ENCODE measurements at regions not wholly inside any gene's neighbourhood (a gene's known extent, or its start where the extent isn't known, plus 50 kb on each side); places are given as distances from the start of the nearest gene placed in this dataset.

DNA sequence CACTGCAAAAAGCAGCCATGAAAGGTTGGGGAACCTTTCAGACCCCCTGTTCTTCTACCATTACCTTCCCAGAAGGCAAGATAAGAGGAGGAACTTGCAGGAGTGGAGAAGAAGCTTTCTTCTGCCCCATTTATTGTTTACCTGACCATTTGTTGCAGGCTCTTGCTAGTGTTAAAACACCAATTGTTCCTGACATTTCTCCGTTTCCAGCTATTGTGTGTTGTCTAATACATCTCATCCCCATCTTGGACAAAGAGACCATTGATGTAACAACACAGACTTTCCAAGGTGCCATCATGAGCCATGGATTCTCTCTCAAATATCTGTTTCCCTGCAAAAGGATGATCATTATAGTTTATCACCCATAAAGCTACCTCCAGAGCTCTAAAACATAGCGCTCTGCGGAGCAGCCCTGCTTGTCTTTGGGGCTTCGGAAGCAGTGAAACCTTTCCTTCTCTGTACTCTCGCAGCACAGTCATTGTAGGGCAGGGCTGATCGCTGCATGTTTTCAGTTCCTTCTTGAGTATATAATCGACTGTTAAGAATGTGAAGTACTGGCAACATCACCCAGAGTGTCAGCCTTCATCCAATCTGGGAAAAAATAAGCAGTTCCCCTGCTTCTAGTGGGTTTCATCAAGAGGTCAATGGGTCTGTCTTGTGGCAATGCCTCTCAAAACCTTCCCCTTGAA, 680.0 kb downstream of the SEMA5A start:
- Histone ChIP-seq H2BK120ac (replicated peaks; ENCODE audit: low read depth, low read length) (no peak overlapping the region), H2BK5ac (ENCODE audit: low read depth, low read length) (no peak overlapping the region), H3K79me2 (ENCODE audit: control insufficient read depth in 1 of 2, insufficient read depth in 2 of 2, low read length in 2 of 2) (no peaks in the 10 kb centered on the region), H3K27me3 (replicated peaks in 1 of 4; ENCODE audit: control insufficient read depth in 3 of 4, extremely low read depth in 1 of 4, insufficient read depth in 3 of 4, low read length in 3 of 4) (no peaks in the 10 kb centered on the region), H2AFZ (ENCODE audit: low read length) (peak overlapping the region; percentile 58), H2BK20ac (ENCODE audit: low read length) (no peak overlapping the region), H4K20me1 (replicated peaks in 1 of 2; ENCODE audit: control insufficient read depth in 1 of 2, insufficient read depth in 2 of 2, low read length in 2 of 2) (no peaks in the 10 kb centered on the region), H3K4me2 (ENCODE audit: insufficient read depth in 1 of 2, low read depth in 2 of 2, low read length in 2 of 2) (no peak overlapping the region), H3K23ac (ENCODE audit: insufficient read length) (no peak overlapping the region), H3K9me3 (ENCODE audit: insufficient read depth in 2 of 2, low read depth in 1 of 2, low read length in 1 of 2) (no peaks in the 10 kb centered on the region), H4K91ac (replicated peaks; ENCODE audit: insufficient read length, low read length) (no peak overlapping the region), H3K18ac (ENCODE audit: extremely low read depth, low read length) (no peak overlapping the region), H4K5ac (ENCODE audit: insufficient read length, low read depth, low read length) (no peak overlapping the region), H3K79me1 (ENCODE audit: low read depth, low read length) (no peaks in the 10 kb centered on the region), H3K56ac (replicated peaks; ENCODE audit: insufficient read length, low read depth, low read length) (no peak overlapping the region), H3K23me2 (ENCODE audit: low read depth, low read length) (no peaks in the 10 kb centered on the region), H3K4ac (replicated peaks; ENCODE audit: insufficient read length, low read depth, low read length) (no peak overlapping the region), H2BK15ac (ENCODE audit: low read length) (no peak overlapping the region), H3K4me1 (replicated peaks in 1 of 4; ENCODE audit: control insufficient read depth in 3 of 4, insufficient read depth in 4 of 4, low read length in 3 of 4) (peaks cover 0 to 9% (median 2%) of the 10 kb centered on the region in 4 experiments; a peak in 4 of 7 replicates), H4K8ac (ENCODE audit: extremely low read depth, insufficient read depth, low read length) (no peak overlapping the region), H2AK5ac (ENCODE audit: low read depth, low read length) (no peak overlapping the region), H3K36me3 (ENCODE audit: control insufficient read depth in 2 of 4, insufficient read depth in 4 of 4, low read length in 3 of 4) (no peaks in the 10 kb centered on the region), H3K14ac (ENCODE audit: insufficient read length) (no peak overlapping the region), H3K27ac (ENCODE audit: low read depth, low read length) (no peak overlapping the region), H3K4me3 (ENCODE audit: extremely low read depth in 1 of 4, insufficient read depth in 2 of 4, low read depth in 3 of 4, low read length in 4 of 4) (no peak overlapping the region), H2BK12ac (ENCODE audit: low read depth, low read length) (no peak overlapping the region), H3K9ac (replicated peaks in 1 of 4; ENCODE audit: extremely low read depth in 1 of 4, low read depth in 3 of 4, low read length in 3 of 4) (no peak overlapping the region)
- ChIA-PET CTCF (ENCODE audit: partially characterized antibody) (interaction anchor here (0.6 to 1.5 kb wide), 8 partner anchors 15 to 342 kb away, joined by 3 to 5 read pairs (median 3); no protein-coding TSS in a partner anchor), POLR2A (ENCODE audit: partially characterized antibody) (no interaction called here)
- FAIRE-seq (no peak), DNase-seq (ENCODE audit: low read depth in 1 of 2, low spot score in 2 of 2) (no peak)
- WGBS, 2 experiments (ENCODE audit: extremely low coverage in 1 of 2, insufficient coverage in 1 of 2, insufficient read length in 1 of 2, insufficient replicate concordance in 2 of 2, low coverage in 1 of 2, low lambda C conversion rate in 2 of 2, missing lambda C conversion rate in 1 of 2) = 97% methylated on average over 7 of the region's 7 CpGs; no CpG with 5 or more reads in 1 of the 2 experiments
- TF ChIP-seq CTBP2 (IDR thresholded peaks at IDR 0.05; ENCODE audit: borderline replicate concordance, insufficient read depth, insufficient read length, low read length) = no peak
- TF ChIP-seq ASH2L (IDR thresholded peaks at IDR 0.05; ENCODE audit: low read length) = no peak

All from H1 (cell line).